HG03565 (cell line): ENCODE measurements at regions not wholly inside any gene's neighbourhood (a gene's known extent, or its start where the extent isn't known, plus 50 kb on each side); places are given as distances from the start of the nearest gene placed in this dataset.
A peak's percentile ranks its signal among the peaks of the same experiment; 100 is the strongest.

Source experiments
- ATAC-seq: cut with Tn5 transposase; IDR thresholded peaks from one replicate; pipeline ENCODE4 v1.9.1; 2021; ENCODE audit warnings: mild to moderate bottlenecking, moderate library complexity; ENCODE audit not compliant: unreplicated experiment

DNA sequence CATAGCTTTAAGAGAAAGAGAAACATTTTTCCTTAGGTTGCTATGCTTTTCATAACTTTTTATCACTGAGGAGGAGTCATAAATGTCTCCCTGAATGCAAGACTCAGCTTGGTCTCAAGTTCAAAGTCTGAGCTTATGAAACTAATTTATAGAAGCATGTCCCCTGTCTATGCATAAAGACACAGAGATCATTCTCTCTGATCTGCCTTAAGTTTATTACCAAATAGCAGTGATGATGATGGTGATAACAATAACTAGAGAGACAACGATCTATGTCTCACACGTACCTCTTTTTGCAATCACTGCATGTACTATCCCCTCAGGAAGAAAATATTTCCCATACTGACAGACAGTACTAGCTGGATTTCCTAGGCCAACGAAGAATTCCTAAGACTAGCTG, 266.4 kb upstream of the G2E3 start:
- no peak for ATAC-seq

- no peak for ATAC-seq
These were observed 263.0 kb upstream of the G2E3 start for GRCh38 chr14:30295980-30296379.

DNA sequence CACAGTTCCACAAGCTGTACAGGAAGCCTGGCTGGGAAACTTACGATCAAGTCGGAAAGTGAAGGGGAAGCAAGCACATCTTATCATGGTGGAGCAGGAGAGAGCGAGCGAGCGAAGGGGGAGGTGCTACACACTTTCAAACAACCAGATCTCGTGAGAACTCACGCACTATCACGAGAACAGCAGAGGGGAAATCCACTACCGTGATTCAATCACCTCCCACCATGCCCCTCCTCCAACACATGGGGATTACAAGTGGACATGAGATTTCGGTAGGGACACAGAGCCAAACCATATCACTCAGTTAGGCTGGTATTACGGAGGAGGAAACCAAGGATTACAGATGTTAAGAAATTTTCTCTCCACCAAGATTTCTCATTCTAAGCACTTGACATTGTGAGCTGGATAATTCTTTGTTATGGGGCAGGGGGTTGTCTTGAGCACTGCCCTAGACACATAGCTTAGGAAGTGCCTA, 262.0 kb upstream of the G2E3 start:
- ATAC-seq, result no peak

DNA sequence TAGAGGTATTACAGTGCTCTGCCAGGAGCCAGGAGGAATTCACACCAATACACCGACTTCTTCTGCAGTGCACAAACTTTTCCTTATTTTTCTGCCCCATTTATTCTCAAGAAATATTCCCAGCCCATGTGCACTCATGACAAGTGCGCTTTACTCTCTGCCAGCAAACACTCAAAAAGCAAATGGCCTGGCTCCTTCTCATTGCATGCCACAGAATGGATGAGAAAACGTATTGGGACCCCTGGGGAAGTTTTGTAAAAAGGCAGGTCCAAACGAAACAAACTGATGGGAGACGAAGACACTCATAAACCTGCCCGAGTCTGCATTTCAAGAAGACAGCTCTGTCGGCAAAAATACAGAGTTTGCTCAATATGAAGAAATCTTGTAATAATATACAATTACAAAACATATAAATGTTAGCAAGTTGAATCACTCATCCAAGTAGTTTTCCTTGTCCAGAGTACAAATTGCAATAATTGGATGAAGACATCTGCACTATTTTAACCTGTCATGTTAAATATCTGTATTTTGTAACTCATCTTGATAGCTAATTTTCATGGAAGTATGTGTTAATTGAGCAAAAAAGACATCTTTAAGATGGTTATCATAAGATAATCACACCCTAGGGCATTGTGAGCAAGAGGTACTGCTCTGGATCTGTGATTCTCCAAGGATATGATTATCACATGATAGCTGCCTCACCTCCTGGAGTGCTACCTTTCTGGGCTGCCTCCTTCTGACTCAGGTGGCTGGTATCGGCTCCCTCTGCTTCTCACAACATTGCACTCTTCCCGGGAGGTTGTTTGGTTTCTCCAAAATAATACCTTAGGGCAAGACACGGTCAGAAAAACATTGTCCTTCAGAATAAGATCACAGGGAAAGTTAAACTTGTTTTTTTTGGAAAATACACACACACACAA, 260.8 kb upstream of the G2E3 start:
- ATAC-seq, result no peak

DNA sequence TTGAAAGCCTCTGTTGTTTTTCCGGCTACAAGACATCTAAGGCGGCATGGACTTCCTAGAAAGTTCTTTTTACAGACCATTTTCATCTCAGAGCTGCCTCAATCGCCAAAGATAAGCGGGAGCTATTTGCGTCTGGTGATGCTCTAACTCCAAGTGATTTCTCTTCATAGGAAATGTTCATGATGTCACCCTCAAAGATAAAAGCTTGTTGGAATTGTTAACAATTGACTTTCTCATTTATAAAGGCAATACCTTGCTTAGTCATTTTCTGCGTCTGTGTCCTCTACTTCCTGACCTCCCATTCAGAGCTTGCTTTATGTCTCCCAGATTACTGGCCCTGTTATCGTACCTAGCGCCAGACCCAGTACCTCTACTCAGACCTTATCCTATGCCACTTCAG, 259.0 kb upstream of the G2E3 start:
- no peak for ATAC-seq

DNA sequence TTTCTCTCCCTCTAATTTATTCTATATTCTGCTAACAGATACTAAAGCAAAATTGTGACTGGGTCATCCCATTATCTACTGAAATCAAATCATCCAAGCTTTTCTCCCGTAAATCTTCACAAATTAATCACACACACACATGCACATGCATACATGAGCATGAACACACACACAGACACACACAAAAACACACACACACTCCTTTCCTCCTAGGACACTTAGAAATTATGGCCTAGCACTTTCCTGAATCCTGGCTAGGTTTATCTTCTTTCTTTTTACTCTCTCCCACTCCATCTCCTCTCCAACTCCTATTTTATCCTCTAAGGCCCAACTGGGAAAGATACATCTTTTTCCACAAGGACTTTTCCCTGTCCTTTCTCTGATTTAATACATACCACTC, 255.6 kb upstream of the G2E3 start:
- no peak for ATAC-seq

GRCh38 chr14:30305346-30305745, 253.6 kb upstream of the G2E3 start:
- no peak for ATAC-seq

- ATAC-seq, result no peak
These were observed 249.6 kb upstream of the G2E3 start for GRCh38 chr14:30309405-30309804.

GRCh38 chr14:30312214-30312613, 246.7 kb upstream of the G2E3 start:
- ATAC-seq, result peak; percentile 90

- ATAC-seq, result no peak
These were observed 241.2 kb upstream of the G2E3 start for GRCh38 chr14:30317729-30318128.

- ATAC-seq, result no peak
These were observed 236.1 kb upstream of the G2E3 start for GRCh38 chr14:30322819-30323218.

- no peak for ATAC-seq
These were observed 228.9 kb upstream of the G2E3 start for GRCh38 chr14:30330033-30330432.

DNA sequence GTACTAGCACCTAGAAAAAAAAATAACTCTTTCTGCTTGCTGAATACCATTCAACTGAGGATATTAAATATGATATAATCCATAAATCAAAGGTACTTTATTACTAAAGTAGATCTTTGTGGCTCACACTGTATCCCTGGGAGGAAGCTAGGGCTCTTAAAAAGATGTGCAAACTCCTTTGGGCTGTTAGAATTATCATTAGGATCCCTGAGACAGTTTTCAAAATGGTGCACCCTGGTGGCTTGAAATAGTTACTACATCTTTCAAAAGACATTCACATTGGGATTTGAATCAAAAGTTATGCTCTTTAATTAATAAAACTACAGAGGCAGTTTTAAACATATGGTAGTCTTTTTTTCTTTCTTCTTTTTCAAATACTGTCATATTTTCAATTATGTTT, 228.5 kb upstream of the G2E3 start:
- no peak for ATAC-seq

GRCh38 chr14:30331030-30331429, 227.9 kb upstream of the G2E3 start:
- no peak for ATAC-seq

GRCh38 chr14:30332374-30332773, 226.6 kb upstream of the G2E3 start:
- no peak for ATAC-seq

GRCh38 chr14:30333934-30334333, 225.0 kb upstream of the G2E3 start:
- no peak for ATAC-seq

DNA sequence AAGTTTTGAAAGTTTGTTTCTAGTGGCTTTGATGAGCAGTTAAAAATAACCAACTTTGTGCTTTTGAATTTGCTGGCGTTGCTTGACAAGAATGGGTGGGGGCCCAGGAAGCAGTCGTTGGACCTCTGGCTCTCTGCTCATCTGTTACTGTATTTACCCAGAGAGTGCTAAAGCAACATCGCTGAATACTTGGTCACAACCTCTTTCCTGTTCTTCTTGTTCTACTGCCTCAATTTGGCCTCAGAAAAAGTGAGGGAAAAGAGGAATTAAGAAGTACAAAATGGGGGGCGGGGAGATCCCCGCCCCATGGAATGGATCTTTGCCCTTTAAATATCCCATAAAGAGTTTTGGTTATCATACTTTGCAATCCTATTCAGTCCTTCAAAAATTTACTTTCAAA, 221.5 kb upstream of the G2E3 start:
- ATAC-seq, result no peak

DNA sequence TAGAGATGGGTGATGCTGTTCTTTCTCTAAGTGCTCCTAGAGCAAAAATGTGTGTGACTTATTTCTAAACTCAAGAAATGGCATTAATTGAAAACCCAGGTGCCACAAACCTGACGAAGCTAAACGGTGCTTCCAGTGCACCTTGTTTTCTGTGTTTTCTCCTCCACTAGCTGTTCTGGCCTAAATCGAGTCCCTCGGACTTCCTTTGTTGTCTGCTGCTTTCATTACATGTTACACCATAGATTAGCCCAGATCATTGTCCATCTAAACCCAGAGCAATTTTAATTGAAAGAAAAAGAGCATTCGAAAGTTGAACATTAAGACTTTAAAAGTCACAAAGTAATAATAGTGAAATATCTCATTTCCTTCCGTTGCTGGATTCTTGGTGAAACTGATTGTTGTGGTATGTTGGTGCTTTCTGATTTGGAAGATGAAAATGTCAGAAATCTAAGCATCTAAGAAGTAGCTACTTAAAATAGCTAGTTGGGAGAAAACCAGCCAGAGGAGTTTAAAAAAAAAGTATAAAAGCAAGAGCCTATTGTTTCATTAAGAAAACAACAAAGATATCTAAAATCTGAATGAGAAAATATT, 219.6 kb upstream of the G2E3 start:
- ATAC-seq, result no peak

- ATAC-seq, result no peak
These were observed 218.5 kb upstream of the G2E3 start for GRCh38 chr14:30340495-30340894.

DNA sequence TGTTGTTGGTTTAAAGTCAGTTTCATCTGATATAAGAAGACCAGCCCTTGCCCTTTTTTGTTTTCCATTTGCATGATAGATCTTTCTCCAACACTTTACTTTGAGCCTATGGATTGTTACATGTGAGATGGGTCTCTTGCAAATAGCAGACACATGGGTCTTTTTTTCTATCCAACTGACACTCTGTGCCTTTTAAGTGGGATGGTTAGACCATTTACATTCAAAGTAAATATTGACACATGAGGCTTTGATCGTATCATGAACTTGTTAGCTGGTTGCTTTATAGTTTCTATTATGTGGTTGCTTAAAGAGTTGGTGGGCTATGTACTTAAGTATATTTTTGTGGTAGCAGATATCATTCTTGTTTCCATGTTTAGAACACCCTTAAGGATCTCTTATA, 213.4 kb upstream of the G2E3 start:
- no peak for ATAC-seq

- ATAC-seq, result no peak
These were observed 210.5 kb upstream of the G2E3 start for GRCh38 chr14:30348445-30348844.

DNA sequence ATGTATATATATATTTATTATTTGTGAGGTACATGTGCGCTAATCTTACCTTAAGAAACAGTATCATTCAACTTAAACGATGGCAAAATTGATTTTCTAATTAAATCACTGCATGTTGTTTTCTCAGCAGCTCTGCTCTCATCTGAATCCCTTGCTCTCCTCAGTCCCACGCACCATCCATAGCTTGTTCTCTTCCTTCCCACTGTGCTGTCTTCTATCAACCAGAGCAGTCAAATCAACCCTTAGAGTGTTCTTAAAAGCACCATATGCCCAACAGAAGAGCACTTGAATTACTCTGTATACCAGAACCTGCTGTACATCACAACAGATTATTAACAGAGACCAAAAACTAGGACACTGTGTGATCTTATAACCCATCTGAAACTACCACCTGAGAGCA, 209.4 kb upstream of the G2E3 start:
- ATAC-seq, result no peak
